GM12874 (cell line): ENCODE measurements at regions not wholly inside any gene's neighbourhood (a gene's known extent, or its start where the extent isn't known, plus 50 kb on each side); places are given as distances from the start of the nearest gene placed in this dataset.

Source experiments
- TF ChIP-seq, protein P1 (sequence below): IDR thresholded peaks from 2 replicates; pipeline ENCODE4 v1.5.1; 2011; ENCODE audit warnings: low read depth, mild to moderate bottlenecking, control low read depth, low read length, moderate library complexity; ENCODE audit not compliant: insufficient read depth

DNA sequence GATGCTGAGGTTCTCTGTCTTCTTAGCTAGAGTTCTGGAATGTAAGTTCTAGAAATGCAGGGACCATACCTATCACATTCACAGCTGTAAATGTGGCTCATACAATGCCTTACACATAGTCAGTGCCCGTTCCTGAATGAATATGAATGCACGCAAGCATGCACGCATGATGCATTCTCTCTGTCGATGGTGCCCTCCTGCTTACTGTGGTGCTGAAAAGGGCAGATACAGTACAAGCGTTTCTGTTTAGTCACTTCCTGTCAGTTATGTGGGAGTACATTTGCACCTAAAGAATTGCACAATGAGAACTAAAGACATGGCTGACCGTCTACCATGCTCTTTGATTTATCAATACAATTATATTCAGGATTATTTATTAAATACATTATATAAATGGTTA lies 152.2 kb upstream of the SOX4 start:
- TF ChIP-seq, protein P1, sequence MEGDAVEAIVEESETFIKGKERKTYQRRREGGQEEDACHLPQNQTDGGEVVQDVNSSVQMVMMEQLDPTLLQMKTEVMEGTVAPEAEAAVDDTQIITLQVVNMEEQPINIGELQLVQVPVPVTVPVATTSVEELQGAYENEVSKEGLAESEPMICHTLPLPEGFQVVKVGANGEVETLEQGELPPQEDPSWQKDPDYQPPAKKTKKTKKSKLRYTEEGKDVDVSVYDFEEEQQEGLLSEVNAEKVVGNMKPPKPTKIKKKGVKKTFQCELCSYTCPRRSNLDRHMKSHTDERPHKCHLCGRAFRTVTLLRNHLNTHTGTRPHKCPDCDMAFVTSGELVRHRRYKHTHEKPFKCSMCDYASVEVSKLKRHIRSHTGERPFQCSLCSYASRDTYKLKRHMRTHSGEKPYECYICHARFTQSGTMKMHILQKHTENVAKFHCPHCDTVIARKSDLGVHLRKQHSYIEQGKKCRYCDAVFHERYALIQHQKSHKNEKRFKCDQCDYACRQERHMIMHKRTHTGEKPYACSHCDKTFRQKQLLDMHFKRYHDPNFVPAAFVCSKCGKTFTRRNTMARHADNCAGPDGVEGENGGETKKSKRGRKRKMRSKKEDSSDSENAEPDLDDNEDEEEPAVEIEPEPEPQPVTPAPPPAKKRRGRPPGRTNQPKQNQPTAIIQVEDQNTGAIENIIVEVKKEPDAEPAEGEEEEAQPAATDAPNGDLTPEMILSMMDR, result no peak

DNA sequence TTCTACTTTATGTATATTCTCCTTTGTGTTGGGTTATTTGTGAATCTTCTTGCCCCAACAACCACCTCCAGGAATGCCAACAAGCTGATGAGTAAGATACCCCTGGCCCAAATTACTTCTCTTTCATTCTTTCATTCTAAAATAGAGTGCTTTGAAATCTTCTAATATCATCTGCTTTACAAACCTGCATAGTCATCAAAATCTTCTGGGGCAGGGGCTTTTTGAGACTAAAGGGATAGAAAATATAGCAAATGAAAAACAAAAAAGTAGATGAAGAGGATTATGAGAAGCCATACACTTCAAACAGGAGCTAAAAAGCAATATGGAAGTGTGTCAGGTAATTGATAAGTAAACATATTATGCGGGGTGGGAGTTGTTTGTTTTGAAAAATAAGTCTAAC lies 150.7 kb upstream of the SOX4 start:
- TF ChIP-seq, protein P1, result no peak

DNA sequence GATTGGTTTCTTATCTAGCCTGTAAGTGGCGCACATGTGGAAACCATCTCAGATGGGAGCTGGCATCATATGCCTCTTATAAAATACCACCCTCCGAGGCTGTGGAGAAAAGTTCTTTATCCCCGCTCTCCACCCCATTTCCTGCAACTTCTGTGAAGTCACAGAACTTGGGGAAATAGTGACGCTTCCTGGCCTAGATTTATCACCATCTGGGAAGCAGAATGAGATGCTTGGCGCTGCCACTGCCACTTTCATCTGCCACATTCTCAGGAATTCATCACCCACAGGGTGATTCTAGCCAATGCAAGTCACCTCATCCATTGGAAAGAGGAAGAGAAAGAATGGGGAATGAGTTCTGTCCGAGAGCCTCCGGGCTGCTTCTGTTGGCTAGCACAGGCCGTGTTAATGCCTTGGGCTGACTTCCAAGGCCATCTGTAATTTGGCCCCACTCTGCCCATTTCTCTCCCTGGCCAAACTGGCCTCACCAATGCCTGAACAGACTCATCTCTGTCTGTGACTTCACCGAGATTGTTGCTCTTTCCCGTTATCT lies 148.8 kb upstream of the SOX4 start:
- TF ChIP-seq, protein P1, result no peak

DNA sequence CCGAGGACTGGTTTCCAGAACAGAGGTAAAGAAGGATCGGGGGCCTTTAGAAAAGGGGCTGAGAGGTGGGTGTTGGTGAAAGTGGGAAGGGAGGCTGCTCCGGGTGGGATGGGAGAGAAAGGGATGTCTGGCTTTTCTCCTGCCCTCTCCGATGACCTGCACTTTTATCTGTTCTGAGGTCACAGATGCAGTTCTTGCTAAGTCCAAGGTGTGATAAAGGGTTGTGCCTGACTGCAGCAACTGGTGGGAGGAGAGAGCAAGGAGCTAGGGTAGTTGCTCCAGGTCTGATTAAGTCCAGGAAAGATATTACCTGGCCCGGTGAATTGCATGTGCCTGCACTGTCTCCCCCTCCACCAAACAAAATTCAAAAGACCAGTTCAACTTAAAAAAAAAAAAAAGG lies 145.6 kb upstream of the SOX4 start:
- TF ChIP-seq, protein P1, result no peak

DNA sequence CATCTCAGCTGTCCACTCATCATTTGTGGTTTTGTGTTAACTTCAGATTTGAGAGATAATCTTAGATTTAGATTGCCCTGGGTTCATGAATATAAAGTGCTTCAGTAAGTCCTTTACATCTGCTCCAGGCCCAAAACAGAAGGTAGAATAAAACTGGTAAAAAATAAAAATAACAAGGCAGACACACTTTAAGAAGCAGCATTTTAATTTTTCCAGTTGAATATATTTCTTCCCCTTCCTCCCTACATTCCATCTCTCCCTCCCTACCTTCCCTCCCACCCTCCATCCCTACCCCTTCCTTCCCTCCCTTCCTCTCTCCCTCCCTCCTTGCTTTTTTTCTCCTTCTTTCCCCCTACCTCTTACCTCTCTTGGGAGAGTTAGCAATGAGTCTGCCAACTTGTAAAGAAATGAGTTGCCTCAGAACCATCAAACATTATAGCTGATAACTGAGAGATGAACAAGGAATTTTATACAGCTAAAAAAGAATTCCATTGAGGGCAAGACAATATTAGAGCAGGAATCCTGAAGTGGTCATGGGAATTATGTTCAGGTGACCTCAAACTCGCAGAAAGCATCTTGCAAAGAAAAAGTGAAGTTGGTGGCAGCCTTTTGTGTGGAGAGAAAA lies 145.0 kb upstream of the SOX4 start:
- TF ChIP-seq, protein P1, result no peak

DNA sequence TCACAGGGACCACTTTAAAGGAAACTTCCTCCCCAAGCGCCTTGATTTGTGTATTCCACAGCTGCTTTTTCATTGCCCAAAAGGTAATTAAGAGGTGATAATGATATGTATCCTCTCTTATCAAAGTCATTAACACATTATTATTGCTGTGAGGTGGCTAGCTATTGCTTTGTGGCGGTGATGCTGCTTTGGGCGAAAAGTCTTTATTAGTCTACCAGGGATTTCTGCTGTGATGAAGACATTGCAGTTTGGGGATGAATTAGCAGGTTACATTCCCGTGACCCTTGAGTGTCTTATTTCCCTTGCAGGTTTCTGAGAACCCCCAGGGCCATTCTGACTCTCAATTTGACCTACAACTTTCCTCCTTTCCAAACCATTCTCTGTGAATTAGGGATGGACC lies 143.4 kb upstream of the SOX4 start:
- TF ChIP-seq, protein P1, result no peak

DNA sequence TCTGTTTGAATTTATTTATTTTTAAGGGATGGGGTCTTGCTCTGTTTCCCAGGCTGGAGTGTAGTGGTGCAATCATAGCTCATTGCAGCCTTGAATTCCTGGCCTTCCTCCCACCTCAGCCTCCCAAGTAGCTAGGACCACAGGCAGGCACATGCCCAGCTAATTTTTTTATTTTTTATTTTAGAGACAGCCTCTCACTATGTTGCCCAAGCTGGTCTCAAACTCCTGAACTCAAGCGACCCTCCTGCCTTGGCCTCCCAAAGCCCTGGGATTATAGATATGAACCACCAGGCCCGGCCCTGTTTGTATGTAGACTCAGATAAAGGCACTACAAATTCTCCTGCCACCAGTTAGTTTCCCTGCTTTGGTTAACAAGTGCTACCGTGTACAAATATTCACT lies 142.9 kb upstream of the SOX4 start:
- TF ChIP-seq, protein P1, result no peak

DNA sequence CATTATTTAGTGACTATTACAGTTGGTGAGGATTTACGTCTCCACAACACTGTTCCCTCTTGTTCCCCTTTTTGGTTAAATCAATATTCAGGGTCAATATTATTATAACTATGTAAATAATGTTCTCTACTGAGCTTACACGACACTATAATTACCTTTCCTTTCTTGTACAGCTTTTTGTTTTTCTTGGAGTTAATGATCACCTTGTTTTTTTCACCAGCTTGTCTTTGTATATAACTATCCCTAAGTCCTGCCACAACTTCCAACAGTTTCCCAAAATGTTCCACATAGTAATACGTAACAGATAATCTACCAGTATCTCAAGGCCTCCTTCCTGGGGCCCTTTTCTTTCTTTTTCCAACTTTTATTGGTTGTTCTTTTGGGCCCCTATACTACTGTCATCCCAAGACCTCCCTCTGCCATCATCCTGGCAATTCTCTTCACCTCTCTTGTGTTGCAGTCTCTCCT lies 142.0 kb upstream of the SOX4 start:
- TF ChIP-seq, protein P1, result no peak
